Suprapubic skin (tissue), 3 donors: ENCODE measurements at regions not wholly inside any gene's neighbourhood (a gene's known extent, or its start where the extent isn't known, plus 50 kb on each side); places are given as distances from the start of the nearest gene placed in this dataset.

Experiments used
- CTCF ChIP-seq, 2 donors: fragments of 200-600 bp in 1 of 2; fragments of 450-650 bp in 1 of 2; sonication (generic) in 1 of 2; IDR thresholded peaks; one replicate each; pipeline ENCODE4 v1.5.1; 2016 to 2019; ENCODE audit warnings: antibody characterized with exemption in 2 of 2, mild to moderate bottlenecking in 1 of 2, moderate library complexity in 1 of 2
- EP300 ChIP-seq: sonication (generic); formaldehyde crosslinking; IDR thresholded peaks from one replicate; pipeline ENCODE4 v1.6.1; 2017; ENCODE audit warnings: antibody characterized with exemption
- POLR2A ChIP-seq, 2 donors: fragments of 450-650 bp; IDR thresholded peaks; one replicate each; pipeline ENCODE4 v1.6.1; 2017; ENCODE audit warnings: antibody characterized with exemption in 2 of 2, mild to moderate bottlenecking in 2 of 2, moderate library complexity in 2 of 2

DNA sequence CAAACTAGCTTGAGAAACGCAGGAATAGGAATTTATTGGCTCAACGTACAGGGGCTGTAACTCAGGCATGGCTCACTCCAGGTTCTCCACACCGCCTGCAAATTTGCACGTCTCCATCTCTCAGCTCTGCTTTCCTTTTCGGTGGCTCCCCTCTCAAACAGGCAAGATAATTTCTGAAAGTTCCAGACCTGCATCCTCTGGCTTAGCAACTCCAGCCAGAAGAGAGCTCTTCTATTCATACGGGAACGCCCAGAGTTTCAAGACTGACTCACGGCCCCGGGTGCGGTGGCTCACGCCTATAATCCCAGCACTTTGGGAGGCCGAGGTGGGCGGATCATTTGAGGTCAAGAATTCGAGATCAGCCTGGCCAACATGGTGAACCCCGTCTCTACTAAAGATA lies 139.7 kb upstream of the BNIP2 start:
- TF ChIP-seq CTCF (IDR thresholded peaks at IDR 0.05) (no peak), EP300 (no peak), POLR2A (IDR thresholded peaks at IDR 0.05) (no peak)
